Stimulated activated memory B cell treated with anti-CD40 and anti-IgM and Interleukin-4, amounts not matched to agents 10 μg/mL and 1 μg/mL and 100 μg/mL, for 72 hours (primary cell): ENCODE measurements at regions not wholly inside any gene's neighbourhood (a gene's known extent, or its start where the extent isn't known, plus 50 kb on each side); places are given as distances from the start of the nearest gene placed in this dataset.

ENCODE experiments used
- ATAC-seq: fragments of 150-1000 bp; cut with Tn5 transposase; 2 replicates; pipeline ENCODE4 v1.10.0; 2021
- H3K27ac Mint-ChIP-seq: one replicate; pipeline ENCODE4 v1.8.0; 2022; ENCODE audit warnings: mild to moderate bottlenecking, mixed read lengths
- H3K27me3 Mint-ChIP-seq: one replicate; pipeline ENCODE4 v1.8.0; 2022; ENCODE audit warnings: mixed read lengths
- H3K36me3 Mint-ChIP-seq: one replicate; pipeline ENCODE4 v1.8.0; 2022; ENCODE audit warnings: mixed read lengths
- H3K4me1 Mint-ChIP-seq: one replicate; pipeline ENCODE4 v1.8.0; 2022; ENCODE audit warnings: mixed read lengths
- H3K4me3 Mint-ChIP-seq: one replicate; pipeline ENCODE4 v1.8.0; 2022; ENCODE audit warnings: mild to moderate bottlenecking, moderate library complexity, mixed read lengths
- H3K9me3 Mint-ChIP-seq: one replicate; pipeline ENCODE4 v1.8.0; 2022; ENCODE audit warnings: mixed read lengths

DNA sequence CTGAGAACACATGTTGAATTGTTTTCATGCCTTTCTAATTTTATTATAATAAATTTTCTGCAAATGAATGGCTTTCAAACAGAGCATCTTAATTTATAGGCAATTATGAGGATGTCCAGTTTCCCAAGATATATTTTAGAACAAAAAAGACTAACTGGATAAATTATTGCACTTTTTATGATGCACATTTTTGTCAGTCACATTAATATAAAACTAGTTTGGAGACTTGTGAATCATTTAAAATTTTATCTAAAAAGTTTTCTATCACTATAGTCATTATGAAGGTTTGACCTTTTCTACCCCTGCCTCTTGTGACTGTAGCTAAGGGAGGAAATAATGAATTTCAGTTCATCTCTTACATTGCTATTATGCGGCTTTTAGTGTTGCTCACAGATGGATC lies 393.8 kb downstream of the TAF11L14 start:
- no peaks in the 10 kb centered on the region for H3K36me3 Mint-ChIP-seq
- H3K9me3 Mint-ChIP-seq: no peaks in the 10 kb centered on the region
- H3K4me3 Mint-ChIP-seq: no peak overlapping the region
- H3K27me3 Mint-ChIP-seq: no peaks in the 10 kb centered on the region
- no peak overlapping the region for H3K27ac Mint-ChIP-seq
- ATAC-seq: no peak
- no peaks in the 10 kb centered on the region for H3K4me1 Mint-ChIP-seq

DNA sequence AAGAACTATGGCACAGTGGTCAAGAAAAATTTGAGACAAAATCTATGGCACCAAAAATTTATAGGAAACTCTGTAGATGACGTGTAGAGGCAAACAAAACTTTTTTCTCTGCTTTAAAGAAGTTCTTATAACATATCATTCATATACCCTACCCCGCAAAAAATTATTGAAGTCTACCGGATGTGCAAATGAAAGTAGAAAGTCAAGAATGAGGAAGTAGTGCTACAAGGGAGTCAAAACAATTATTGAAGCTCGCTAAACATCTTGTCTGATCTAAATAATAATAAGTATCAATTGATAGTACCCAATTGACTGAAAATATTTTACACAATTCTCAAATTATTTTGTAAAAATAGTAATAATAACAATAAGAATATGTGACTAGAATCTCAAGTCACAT lies 398.5 kb downstream of the TAF11L14 start:
- Mint-ChIP-seq H3K4me3 (no peak overlapping the region), H3K27ac (no peak overlapping the region), H3K36me3 (no peaks in the 10 kb centered on the region), H3K27me3 (no peaks in the 10 kb centered on the region), H3K4me1 (no peaks in the 10 kb centered on the region), H3K9me3 (no peaks in the 10 kb centered on the region)
- no peak for ATAC-seq

DNA sequence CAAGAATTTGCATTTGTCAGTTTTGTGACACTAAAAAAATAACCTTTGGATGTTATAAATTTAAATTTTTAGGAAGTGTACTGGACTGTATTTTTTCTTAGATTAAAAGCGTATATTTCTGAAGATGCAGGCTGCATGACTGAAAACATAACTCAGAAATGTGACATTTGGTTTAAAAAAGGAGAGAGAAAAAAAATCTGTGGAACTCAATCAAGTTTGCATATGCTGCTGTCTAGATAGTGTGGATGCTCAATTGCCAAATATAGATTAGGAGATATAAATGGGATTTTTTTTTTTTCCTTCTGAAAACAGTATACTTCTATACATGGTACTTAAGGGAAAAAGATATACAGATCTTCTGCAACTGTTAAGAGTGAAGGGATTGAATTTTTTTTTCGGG lies 402.3 kb downstream of the TAF11L14 start:
- peaks cover under 1% of the 10 kb centered on the region for H3K9me3 Mint-ChIP-seq
- H3K27ac Mint-ChIP-seq: no peak overlapping the region
- no peaks in the 10 kb centered on the region for H3K4me1 Mint-ChIP-seq
- no peak for ATAC-seq
- no peak overlapping the region for H3K4me3 Mint-ChIP-seq
- H3K36me3 Mint-ChIP-seq: no peaks in the 10 kb centered on the region
- H3K27me3 Mint-ChIP-seq: no peaks in the 10 kb centered on the region

DNA sequence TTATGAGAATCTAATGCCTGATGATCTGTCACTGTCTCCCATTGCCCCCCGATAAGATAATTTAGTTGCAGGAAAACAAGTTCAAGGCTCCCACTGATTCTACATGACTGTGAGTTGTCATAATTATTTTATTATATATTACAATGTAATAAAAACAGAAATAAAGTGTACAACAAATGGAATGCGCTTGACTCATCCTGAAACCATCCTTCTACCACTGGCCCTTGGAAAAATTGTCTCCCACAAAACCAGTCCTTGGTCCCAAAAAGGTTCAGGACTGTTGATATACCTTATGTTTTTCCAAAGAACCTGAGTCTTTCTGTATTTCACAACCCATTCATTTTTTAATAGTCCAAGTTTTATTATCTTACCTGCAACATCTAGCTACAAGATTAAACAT lies 403.5 kb downstream of the TAF11L14 start:
- no peak overlapping the region for H3K4me3 Mint-ChIP-seq
- peaks cover 3% of the 10 kb centered on the region for H3K9me3 Mint-ChIP-seq
- no peak for ATAC-seq
- H3K27ac Mint-ChIP-seq: no peak overlapping the region
- H3K36me3 Mint-ChIP-seq: no peaks in the 10 kb centered on the region
- no peaks in the 10 kb centered on the region for H3K27me3 Mint-ChIP-seq
- no peaks in the 10 kb centered on the region for H3K4me1 Mint-ChIP-seq

DNA sequence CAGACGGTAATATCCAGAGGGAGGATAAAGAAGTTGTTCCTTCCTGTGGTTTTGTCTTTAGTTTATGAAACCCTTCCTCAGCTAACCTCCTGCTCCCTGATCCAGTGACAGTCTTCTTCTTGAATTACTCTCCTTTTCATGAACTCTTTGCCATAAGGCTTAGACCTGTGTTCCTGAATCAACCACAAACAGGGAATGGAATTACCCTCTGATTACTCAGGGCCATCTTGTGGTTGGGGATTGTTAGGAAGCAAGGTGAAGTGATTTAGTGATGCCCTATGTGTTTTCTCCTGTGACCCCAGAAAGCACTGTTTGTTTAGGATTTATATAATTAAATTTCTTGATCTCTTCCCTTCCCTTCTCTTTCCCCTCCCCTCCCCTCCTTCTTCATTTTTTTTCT lies 409.1 kb downstream of the TAF11L14 start:
- H3K4me1 Mint-ChIP-seq: no peaks in the 10 kb centered on the region
- ATAC-seq: no peak

DNA sequence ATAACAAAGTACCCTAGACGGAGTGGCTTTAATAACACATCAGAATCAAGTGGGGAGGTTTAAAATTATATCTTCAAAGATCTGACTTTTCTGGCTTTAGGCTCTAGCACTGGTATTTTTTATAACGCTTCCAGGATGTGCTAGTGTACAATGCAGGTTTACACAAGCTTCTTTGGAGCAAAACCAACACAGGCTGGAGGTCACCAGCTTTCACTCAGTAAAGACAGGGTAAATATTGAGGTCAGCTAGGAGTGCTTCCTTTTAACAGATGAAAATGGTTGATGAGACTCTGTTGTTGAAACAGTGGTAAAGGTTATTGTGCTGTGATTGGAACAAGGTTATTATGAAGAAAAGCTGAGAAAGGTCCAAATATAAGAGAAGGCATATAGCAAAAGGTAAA lies 414.2 kb downstream of the TAF11L14 start:
- Mint-ChIP-seq H3K27ac (no peak overlapping the region), H3K9me3 (no peaks in the 10 kb centered on the region), H3K4me1 (no peaks in the 10 kb centered on the region), H3K4me3 (no peak overlapping the region), H3K36me3 (no peaks in the 10 kb centered on the region), H3K27me3 (no peaks in the 10 kb centered on the region)
- no peak for ATAC-seq

More for the DNA sequence above, 409.1 kb downstream of the TAF11L14 start:
- Mint-ChIP-seq H3K4me3 (no peak overlapping the region), H3K36me3 (no peaks in the 10 kb centered on the region), H3K27me3 (no peaks in the 10 kb centered on the region), H3K9me3 (peaks cover 3% of the 10 kb centered on the region), H3K27ac (no peak overlapping the region)

DNA sequence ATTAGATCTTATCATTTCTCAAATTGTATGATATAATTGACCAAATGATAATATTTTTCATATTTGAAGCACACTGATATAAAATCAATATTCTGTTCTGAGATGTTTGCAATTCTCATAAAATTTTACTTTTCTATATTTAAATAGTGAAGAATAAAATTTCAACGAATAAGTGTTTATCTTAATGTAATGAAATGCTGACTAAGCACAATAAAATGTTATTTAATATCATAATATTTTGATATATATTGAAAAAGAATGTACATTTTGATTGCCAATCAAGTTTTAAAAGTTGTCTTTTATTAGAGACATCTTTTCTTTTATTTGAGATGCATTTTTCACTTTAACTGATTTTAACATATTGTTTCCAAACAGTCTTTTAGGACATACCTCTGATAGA lies 416.1 kb downstream of the TAF11L14 start:
- no peak overlapping the region for H3K4me3 Mint-ChIP-seq

DNA sequence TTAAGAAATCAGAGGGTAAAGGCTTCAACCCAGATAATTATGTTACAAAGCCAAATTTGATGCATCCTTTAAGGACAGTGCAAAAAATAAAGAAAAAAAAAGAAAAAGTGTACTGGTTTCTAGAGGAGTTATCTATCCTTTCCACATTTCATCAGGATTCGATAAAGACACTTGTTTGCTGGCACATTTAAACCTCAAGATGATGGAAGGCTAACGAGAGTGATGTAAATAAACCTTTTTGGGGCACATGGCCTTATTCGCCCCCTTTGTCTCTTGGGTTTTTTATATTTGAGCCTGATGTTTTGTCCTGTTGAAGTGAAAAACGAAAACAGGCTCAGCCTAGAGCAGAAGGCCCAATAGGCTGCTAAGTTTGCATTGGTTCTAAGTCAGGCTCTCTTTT lies 416.5 kb downstream of the TAF11L14 start:
- no peaks in the 10 kb centered on the region for H3K27me3 Mint-ChIP-seq
- no peaks in the 10 kb centered on the region for H3K9me3 Mint-ChIP-seq
- H3K4me3 Mint-ChIP-seq: no peak overlapping the region
- no peaks in the 10 kb centered on the region for H3K4me1 Mint-ChIP-seq
- no peak overlapping the region for H3K27ac Mint-ChIP-seq
- ATAC-seq: no peak
- no peaks in the 10 kb centered on the region for H3K36me3 Mint-ChIP-seq

More for the DNA sequence above, 416.1 kb downstream of the TAF11L14 start:
- no peak for ATAC-seq
- Mint-ChIP-seq H3K27ac (no peak overlapping the region), H3K36me3 (no peaks in the 10 kb centered on the region), H3K27me3 (no peaks in the 10 kb centered on the region), H3K9me3 (no peaks in the 10 kb centered on the region), H3K4me1 (no peaks in the 10 kb centered on the region)

DNA sequence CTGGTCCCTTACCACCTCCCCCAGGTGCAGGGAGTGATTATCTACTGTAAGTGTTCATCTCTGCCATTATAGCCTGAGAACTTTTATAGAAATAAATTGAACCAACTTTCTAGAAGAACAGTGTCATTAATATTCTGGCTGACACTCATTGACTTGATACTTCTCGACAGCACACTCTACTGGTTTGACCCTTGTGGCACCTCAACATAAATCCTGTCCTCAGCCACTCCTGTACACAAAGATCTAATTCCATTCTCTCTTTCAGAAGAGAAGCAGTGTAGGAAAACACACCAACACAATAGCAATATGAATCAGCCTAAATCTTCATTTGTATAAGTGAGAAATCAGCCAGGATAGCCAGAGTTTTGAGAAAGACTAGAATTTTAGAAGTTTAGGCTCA lies 417.7 kb downstream of the TAF11L14 start:
- H3K27me3 Mint-ChIP-seq: peaks cover 10% of the 10 kb centered on the region
- H3K4me1 Mint-ChIP-seq: no peaks in the 10 kb centered on the region
- no peak overlapping the region for H3K27ac Mint-ChIP-seq
- H3K36me3 Mint-ChIP-seq: no peaks in the 10 kb centered on the region
- H3K9me3 Mint-ChIP-seq: no peaks in the 10 kb centered on the region
- H3K4me3 Mint-ChIP-seq: no peak overlapping the region
- ATAC-seq: no peak

DNA sequence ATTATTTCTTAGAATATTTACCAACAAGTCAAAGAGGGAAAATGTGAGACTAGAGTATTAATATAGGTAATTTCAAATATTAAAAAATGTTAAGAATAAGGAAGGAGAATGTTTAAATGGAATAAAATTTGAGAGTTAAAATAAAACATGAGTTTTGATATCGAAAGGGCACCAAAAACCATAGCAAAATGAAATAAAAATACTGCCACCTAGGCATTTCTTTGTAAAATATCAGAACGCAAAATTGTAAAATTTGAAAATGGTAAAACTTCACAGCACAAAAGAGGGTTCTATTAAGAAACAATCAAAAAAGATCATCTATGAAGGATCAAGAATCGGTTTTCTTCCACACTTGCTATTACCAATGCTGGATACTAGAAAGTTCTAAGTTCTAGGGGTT lies 418.3 kb downstream of the TAF11L14 start:
- Mint-ChIP-seq H3K27me3 (peaks cover 10% of the 10 kb centered on the region), H3K4me3 (no peak overlapping the region), H3K9me3 (no peaks in the 10 kb centered on the region), H3K36me3 (no peaks in the 10 kb centered on the region), H3K4me1 (no peaks in the 10 kb centered on the region), H3K27ac (no peak overlapping the region)
- ATAC-seq: no peak

DNA sequence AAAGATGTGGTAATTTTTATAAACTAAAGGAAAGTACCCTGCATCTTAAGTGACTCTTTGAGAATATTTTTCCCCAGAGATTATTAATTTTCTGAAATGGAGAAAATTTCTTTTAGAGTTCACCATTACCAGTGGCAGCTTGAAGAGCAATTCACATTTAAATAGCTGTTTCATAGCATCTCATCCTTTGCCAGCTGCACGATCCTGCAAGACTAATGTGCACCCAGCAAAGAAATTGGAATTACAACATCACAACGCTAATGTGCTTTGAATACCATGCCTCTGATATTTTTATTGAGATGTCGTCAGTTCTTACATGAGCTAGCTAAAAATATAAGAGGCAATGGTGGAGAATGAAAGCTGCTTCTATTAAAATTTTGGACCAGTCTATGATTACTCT lies 423.5 kb downstream of the TAF11L14 start:
- Mint-ChIP-seq H3K4me3 (no peak overlapping the region), H3K36me3 (no peaks in the 10 kb centered on the region), H3K4me1 (no peaks in the 10 kb centered on the region), H3K9me3 (no peaks in the 10 kb centered on the region), H3K27me3 (peaks cover 10% of the 10 kb centered on the region), H3K27ac (no peak overlapping the region)
- ATAC-seq: no peak

DNA sequence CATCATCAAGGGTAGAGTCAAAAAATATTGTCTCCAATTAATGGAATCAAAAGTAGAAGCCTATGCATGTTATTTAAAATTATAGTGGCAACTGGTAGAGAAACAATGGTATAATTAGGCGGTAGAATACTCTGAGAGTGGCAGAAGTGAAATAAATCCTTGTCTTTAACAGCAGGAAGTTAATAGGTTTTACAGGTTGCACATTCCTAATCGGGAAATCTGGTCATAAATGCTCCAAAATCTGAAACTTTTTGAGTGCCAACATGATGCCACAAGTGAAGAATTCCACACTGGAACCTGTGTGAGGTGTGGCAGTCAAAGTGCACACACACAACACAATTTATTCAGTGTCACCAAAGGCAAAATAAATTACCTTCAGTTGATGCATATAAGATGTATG lies 433.4 kb downstream of the TAF11L14 start:
- H3K4me3 Mint-ChIP-seq: no peak overlapping the region
- ATAC-seq: no peak
- no peak overlapping the region for H3K27ac Mint-ChIP-seq
- no peaks in the 10 kb centered on the region for H3K36me3 Mint-ChIP-seq
- H3K27me3 Mint-ChIP-seq: no peaks in the 10 kb centered on the region
- no peaks in the 10 kb centered on the region for H3K9me3 Mint-ChIP-seq
- no peaks in the 10 kb centered on the region for H3K4me1 Mint-ChIP-seq

DNA sequence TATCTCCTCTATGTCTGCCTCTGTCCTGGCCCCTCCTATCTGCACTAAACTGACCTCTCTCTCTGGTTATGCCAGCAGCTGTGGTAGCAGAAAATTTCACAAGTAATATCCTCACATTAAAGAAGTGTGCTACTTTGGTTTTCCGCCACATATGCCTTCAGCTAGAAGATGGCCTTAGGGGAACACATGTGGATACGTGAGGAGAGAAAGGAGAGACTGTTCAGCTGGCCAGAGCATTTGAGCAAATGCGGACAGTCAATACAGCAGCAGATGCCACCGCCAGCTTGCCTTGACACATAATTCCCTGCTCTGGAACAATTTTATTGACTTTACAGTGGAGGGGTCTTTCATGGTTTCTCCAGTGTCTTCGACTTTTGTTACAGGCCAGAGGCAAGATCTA lies 434.6 kb downstream of the TAF11L14 start:
- Mint-ChIP-seq H3K4me3 (no peak overlapping the region), H3K27me3 (no peaks in the 10 kb centered on the region), H3K36me3 (no peaks in the 10 kb centered on the region), H3K4me1 (no peaks in the 10 kb centered on the region), H3K9me3 (no peaks in the 10 kb centered on the region), H3K27ac (no peak overlapping the region)
- no peak for ATAC-seq

DNA sequence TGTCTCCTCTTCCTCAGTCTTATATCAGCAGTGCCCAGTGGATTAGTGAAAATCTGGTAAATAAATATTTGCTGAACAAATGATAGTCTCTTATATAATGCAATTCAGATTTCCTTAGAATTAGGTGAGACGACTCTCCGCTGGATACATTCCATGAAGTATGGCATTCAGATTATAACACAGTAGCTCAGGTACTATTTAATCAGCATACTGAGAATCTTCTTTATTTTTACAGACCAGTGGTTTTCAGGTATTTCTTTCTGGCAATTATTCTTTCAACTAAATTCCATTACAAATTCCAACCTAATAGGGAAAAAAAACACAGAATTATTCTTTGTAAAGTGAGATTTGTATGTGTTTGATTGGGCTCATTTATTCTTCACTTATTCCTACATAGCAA lies 435.5 kb downstream of the TAF11L14 start:
- H3K36me3 Mint-ChIP-seq: no peaks in the 10 kb centered on the region
- ATAC-seq: no peak
- no peaks in the 10 kb centered on the region for H3K4me1 Mint-ChIP-seq
- H3K9me3 Mint-ChIP-seq: no peaks in the 10 kb centered on the region
- H3K4me3 Mint-ChIP-seq: no peak overlapping the region
- H3K27me3 Mint-ChIP-seq: no peaks in the 10 kb centered on the region
- no peak overlapping the region for H3K27ac Mint-ChIP-seq

DNA sequence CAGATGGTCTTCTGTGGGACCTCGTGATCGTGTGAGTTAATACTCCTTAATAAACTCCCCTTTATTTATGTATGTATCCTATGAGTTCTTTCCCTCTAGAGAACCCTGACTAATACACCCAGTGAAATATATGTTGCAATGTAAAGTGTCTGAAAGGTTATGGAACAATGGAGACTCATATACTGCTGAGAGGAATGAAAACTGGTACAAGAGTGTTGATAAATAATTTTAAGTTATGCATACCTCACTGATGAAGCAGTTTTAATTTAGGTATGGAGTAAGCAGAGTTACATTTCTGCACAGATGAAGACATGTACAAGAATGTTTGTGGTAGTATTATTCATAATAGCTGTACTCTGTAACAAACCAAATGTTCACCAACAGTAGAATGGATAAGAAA lies 438.3 kb downstream of the TAF11L14 start:
- no peaks in the 10 kb centered on the region for H3K4me1 Mint-ChIP-seq
- no peak overlapping the region for H3K27ac Mint-ChIP-seq
- H3K9me3 Mint-ChIP-seq: no peaks in the 10 kb centered on the region
- H3K27me3 Mint-ChIP-seq: no peaks in the 10 kb centered on the region
- H3K4me3 Mint-ChIP-seq: no peak overlapping the region
- no peaks in the 10 kb centered on the region for H3K36me3 Mint-ChIP-seq
- ATAC-seq: peak; percentile 27

DNA sequence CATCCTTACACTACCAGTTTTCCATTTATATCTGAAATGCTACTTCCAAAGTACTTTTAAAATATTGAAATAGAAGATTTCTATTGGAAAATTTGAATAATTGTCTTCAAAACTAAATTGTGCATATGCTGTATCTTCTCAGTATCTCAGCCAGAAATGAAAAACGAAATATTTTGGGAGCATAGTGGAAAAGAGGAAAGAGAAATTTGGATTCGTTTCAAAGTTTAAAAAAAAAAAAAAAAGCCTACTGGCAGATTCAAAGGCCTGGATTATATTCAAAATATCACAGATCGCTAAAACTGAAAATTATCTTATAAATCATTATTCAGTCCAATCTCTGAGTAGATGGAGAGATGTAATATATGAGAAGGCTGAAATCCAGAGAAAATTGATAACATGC lies 440.7 kb downstream of the TAF11L14 start:
- Mint-ChIP-seq H3K36me3 (no peaks in the 10 kb centered on the region), H3K4me1 (no peaks in the 10 kb centered on the region), H3K27me3 (no peaks in the 10 kb centered on the region), H3K9me3 (no peaks in the 10 kb centered on the region), H3K4me3 (no peak overlapping the region), H3K27ac (no peak overlapping the region)
- ATAC-seq: no peak

DNA sequence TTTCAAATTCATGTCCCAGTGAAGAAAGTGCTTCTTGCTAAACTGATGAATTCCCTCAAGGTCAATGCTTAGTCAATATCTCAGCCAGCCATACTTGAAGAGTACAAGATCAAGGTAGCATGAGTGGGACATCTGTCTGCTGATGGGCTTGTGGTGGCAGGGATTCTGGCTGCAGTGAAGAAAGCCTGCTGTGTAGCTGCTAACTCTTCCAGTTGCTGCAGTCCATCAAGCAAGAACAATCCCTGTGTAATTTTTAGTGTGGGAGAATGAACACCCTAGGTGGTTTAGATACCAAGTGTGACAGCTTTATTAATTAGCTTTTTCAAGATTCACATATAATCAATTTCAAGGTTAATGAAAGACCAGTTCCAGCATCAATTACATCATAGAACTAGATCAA lies 443.9 kb downstream of the TAF11L14 start:
- no peak for ATAC-seq
- Mint-ChIP-seq H3K36me3 (no peaks in the 10 kb centered on the region), H3K27ac (no peak overlapping the region), H3K9me3 (no peaks in the 10 kb centered on the region), H3K4me3 (no peak overlapping the region), H3K27me3 (peaks cover 9% of the 10 kb centered on the region), H3K4me1 (no peaks in the 10 kb centered on the region)
